ENCODE measurements at regions not wholly inside any gene's neighbourhood (a gene's known extent, or its start where the extent isn't known, plus 50 kb on each side); places are given as distances from the start of the nearest gene placed in this dataset.

- Histone ChIP-seq H3K27me3 (ENCODE audit: insufficient read depth, low read length) (no peaks in the 10 kb centered on the region), H2BK12ac (ENCODE audit: low read length) (no peak overlapping the region), H3K9me3 (ENCODE audit: insufficient read depth, low read depth, low read length) (no peaks in the 10 kb centered on the region), H3K4me3 (ENCODE audit: low read depth, low read length) (no peak overlapping the region), H3K23ac (ENCODE audit: low read length) (no peak overlapping the region), H3K36me3 (ENCODE audit: control insufficient read depth in 1 of 2, insufficient read depth in 2 of 2, low read length in 2 of 2) (no peaks in the 10 kb centered on the region), H4K8ac (ENCODE audit: low read depth, low read length) (no peak overlapping the region), H3K79me1 (ENCODE audit: low read length) (no peaks in the 10 kb centered on the region), H2AFZ (ENCODE audit: insufficient read depth, low read length, poor library complexity) (no peak overlapping the region), H3K27ac (ENCODE audit: low read depth, low read length) (no peak overlapping the region), H3K4me2 (ENCODE audit: low read length) (no peak overlapping the region), H2BK5ac (ENCODE audit: low read depth, low read length, poor library complexity) (no peak overlapping the region), H3K4ac (ENCODE audit: low read depth, low read length) (no peak overlapping the region), H3K14ac (ENCODE audit: low read length) (no peak overlapping the region), H4K91ac (ENCODE audit: low read depth, low read length) (no peak overlapping the region), H3K18ac (ENCODE audit: low read length) (no peak overlapping the region), H2AK5ac (ENCODE audit: low read length) (no peak overlapping the region), H2BK120ac (ENCODE audit: insufficient read depth, low read length, poor library complexity) (no peak overlapping the region), H4K12ac (ENCODE audit: low read depth, low read length) (no peak overlapping the region), H3K79me2 (ENCODE audit: control insufficient read depth, insufficient read depth, low read length, poor library complexity) (no peaks in the 10 kb centered on the region), H3K4me1 (ENCODE audit: control insufficient read depth in 1 of 2, insufficient read depth in 2 of 2, low read length in 2 of 2) (no peaks in the 10 kb centered on the region), H3K9ac (ENCODE audit: low read length) (no peak overlapping the region)
- no peak for DNase-seq
- no CpG with 5 or more reads among the region's 1 CpG for WGBS (ENCODE audit: extremely low coverage, insufficient coverage, insufficient read length)
Measured at GRCh38 chr3:148344521-148344920, 353.2 kb upstream of the AGTR1 start.

- Histone ChIP-seq H3K27ac (ENCODE audit: low read depth, low read length) (no peak overlapping the region), H3K4ac (ENCODE audit: low read depth, low read length) (no peak overlapping the region), H2BK5ac (ENCODE audit: low read depth, low read length, poor library complexity) (no peak overlapping the region), H4K12ac (ENCODE audit: low read depth, low read length) (no peak overlapping the region), H2BK120ac (ENCODE audit: insufficient read depth, low read length, poor library complexity) (no peak overlapping the region), H3K23ac (ENCODE audit: low read length) (no peak overlapping the region), H3K79me1 (ENCODE audit: low read length) (no peaks in the 10 kb centered on the region), H3K4me2 (ENCODE audit: low read length) (no peak overlapping the region), H4K8ac (ENCODE audit: low read depth, low read length) (no peak overlapping the region), H3K9me3 (ENCODE audit: insufficient read depth, low read depth, low read length) (no peaks in the 10 kb centered on the region), H2AFZ (ENCODE audit: insufficient read depth, low read length, poor library complexity) (no peak overlapping the region), H3K4me1 (ENCODE audit: control insufficient read depth in 1 of 2, insufficient read depth in 2 of 2, low read length in 2 of 2) (no peaks in the 10 kb centered on the region), H3K4me3 (ENCODE audit: low read depth, low read length) (no peak overlapping the region), H2BK12ac (ENCODE audit: low read length) (no peak overlapping the region), H3K18ac (ENCODE audit: low read length) (no peak overlapping the region), H2AK5ac (ENCODE audit: low read length) (no peak overlapping the region), H3K79me2 (ENCODE audit: control insufficient read depth, insufficient read depth, low read length, poor library complexity) (no peaks in the 10 kb centered on the region), H3K9ac (ENCODE audit: low read length) (no peak overlapping the region), H3K14ac (ENCODE audit: low read length) (no peak overlapping the region), H4K91ac (ENCODE audit: low read depth, low read length) (no peak overlapping the region), H3K27me3 (ENCODE audit: insufficient read depth, low read length) (no peaks in the 10 kb centered on the region), H3K36me3 (ENCODE audit: control insufficient read depth in 1 of 2, insufficient read depth in 2 of 2, low read length in 2 of 2) (no peaks in the 10 kb centered on the region)
- DNase-seq, result no peak
Measured at GRCh38 chr3:148360051-148360450, 337.7 kb upstream of the AGTR1 start.

GRCh38 chr3:148366743-148367410, 330.8 kb upstream of the AGTR1 start:
- Histone ChIP-seq H3K36me3 (ENCODE audit: control insufficient read depth in 1 of 2, insufficient read depth in 2 of 2, low read length in 2 of 2) (no peaks in the 10 kb centered on the region), H3K4me3 (ENCODE audit: low read depth, low read length) (no peak overlapping the region), H4K91ac (ENCODE audit: low read depth, low read length) (no peak overlapping the region), H3K18ac (ENCODE audit: low read length) (no peak overlapping the region), H3K4me2 (ENCODE audit: low read length) (no peak overlapping the region), H2AK5ac (ENCODE audit: low read length) (no peak overlapping the region), H3K79me2 (ENCODE audit: control insufficient read depth, insufficient read depth, low read length, poor library complexity) (no peaks in the 10 kb centered on the region), H4K8ac (ENCODE audit: low read depth, low read length) (no peak overlapping the region), H3K23ac (ENCODE audit: low read length) (no peak overlapping the region), H2BK12ac (ENCODE audit: low read length) (no peak overlapping the region), H2BK120ac (ENCODE audit: insufficient read depth, low read length, poor library complexity) (no peak overlapping the region), H3K9ac (ENCODE audit: low read length) (no peak overlapping the region), H3K27ac (ENCODE audit: low read depth, low read length) (no peak overlapping the region), H3K27me3 (ENCODE audit: insufficient read depth, low read length) (no peaks in the 10 kb centered on the region), H2BK5ac (ENCODE audit: low read depth, low read length, poor library complexity) (no peak overlapping the region), H2AFZ (ENCODE audit: insufficient read depth, low read length, poor library complexity) (no peak overlapping the region), H3K9me3 (ENCODE audit: insufficient read depth, low read depth, low read length) (no peaks in the 10 kb centered on the region), H4K12ac (ENCODE audit: low read depth, low read length) (no peak overlapping the region), H3K79me1 (ENCODE audit: low read length) (no peaks in the 10 kb centered on the region), H3K4me1 (ENCODE audit: control insufficient read depth in 1 of 2, insufficient read depth in 2 of 2, low read length in 2 of 2) (no peaks in the 10 kb centered on the region), H3K14ac (ENCODE audit: low read length) (no peak overlapping the region), H3K4ac (ENCODE audit: low read depth, low read length) (no peak overlapping the region)
- no CpG with 5 or more reads among the region's 7 CpGs for WGBS (ENCODE audit: extremely low coverage, insufficient coverage, insufficient read length)
- no peak for DNase-seq

DNA sequence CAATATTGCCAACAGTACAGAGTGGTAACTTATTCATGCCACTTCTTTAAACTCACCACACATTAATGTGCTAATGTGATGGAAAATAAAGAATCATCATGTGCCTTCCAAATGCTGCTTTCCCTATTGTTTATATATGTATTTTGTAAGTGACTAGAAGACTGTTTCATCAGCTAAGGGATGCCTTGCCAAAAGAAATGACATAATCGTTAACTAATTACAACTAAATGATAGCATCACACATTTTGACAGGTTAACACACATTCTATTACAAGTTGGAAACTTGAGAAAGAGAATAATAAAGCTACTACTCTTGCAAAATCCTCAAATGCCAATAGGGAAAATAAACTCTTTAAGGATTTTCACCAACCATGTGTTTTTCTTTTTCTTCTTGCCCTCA, 329.9 kb upstream of the AGTR1 start:
- Histone ChIP-seq H3K27ac (ENCODE audit: low read depth, low read length) (no peak overlapping the region), H3K79me2 (ENCODE audit: control insufficient read depth, insufficient read depth, low read length, poor library complexity) (no peaks in the 10 kb centered on the region), H3K27me3 (ENCODE audit: insufficient read depth, low read length) (no peaks in the 10 kb centered on the region), H2BK120ac (ENCODE audit: insufficient read depth, low read length, poor library complexity) (no peak overlapping the region), H2BK5ac (ENCODE audit: low read depth, low read length, poor library complexity) (no peak overlapping the region), H4K8ac (ENCODE audit: low read depth, low read length) (no peak overlapping the region), H4K12ac (ENCODE audit: low read depth, low read length) (no peak overlapping the region), H3K9ac (ENCODE audit: low read length) (no peak overlapping the region), H3K4me2 (ENCODE audit: low read length) (no peak overlapping the region), H3K23ac (ENCODE audit: low read length) (no peak overlapping the region), H2AFZ (ENCODE audit: insufficient read depth, low read length, poor library complexity) (no peak overlapping the region), H4K91ac (ENCODE audit: low read depth, low read length) (no peak overlapping the region), H2BK12ac (ENCODE audit: low read length) (no peak overlapping the region), H3K4me1 (ENCODE audit: control insufficient read depth in 1 of 2, insufficient read depth in 2 of 2, low read length in 2 of 2) (no peaks in the 10 kb centered on the region), H3K36me3 (ENCODE audit: control insufficient read depth in 1 of 2, insufficient read depth in 2 of 2, low read length in 2 of 2) (no peaks in the 10 kb centered on the region), H3K4ac (ENCODE audit: low read depth, low read length) (no peak overlapping the region), H3K4me3 (ENCODE audit: low read depth, low read length) (no peak overlapping the region), H3K18ac (ENCODE audit: low read length) (no peak overlapping the region), H2AK5ac (ENCODE audit: low read length) (no peak overlapping the region), H3K14ac (ENCODE audit: low read length) (no peak overlapping the region), H3K9me3 (ENCODE audit: insufficient read depth, low read depth, low read length) (no peaks in the 10 kb centered on the region), H3K79me1 (ENCODE audit: low read length) (no peaks in the 10 kb centered on the region)
- no peak for DNase-seq
- no CpG with 5 or more reads among the region's 1 CpG for WGBS (ENCODE audit: extremely low coverage, insufficient coverage, insufficient read length)

All from trophoblast cell (in vitro differentiated cells and primary cell).